H9 (cell line): ENCODE measurements at regions not wholly inside any gene's neighbourhood (a gene's known extent, or its start where the extent isn't known, plus 50 kb on each side); places are given as distances from the start of the nearest gene placed in this dataset.

ENCODE experiments used
- DNase-seq: peaks from one replicate; pipeline ENCODE4 v3.0.0-alpha.2; 2017
- H2AFZ ChIP-seq: one replicate; pipeline ENCODE4 v1.6.1; 2013; ENCODE audit warnings: mild to moderate bottlenecking, low read length, control low read depth, moderate library complexity
- H2AK5ac ChIP-seq: 2 replicates; pipeline ENCODE4 v1.6.1; 2013; ENCODE audit warnings: low read length, control low read depth, mixed read lengths; ENCODE audit not compliant: insufficient read length
- H2BK120ac ChIP-seq: one replicate; pipeline ENCODE4 v1.6.1; 2013; ENCODE audit warnings: low read depth, mild to moderate bottlenecking, low read length, control low read depth, inconsistent platforms; ENCODE audit not compliant: poor library complexity, severe bottlenecking
- H2BK12ac ChIP-seq: 2 replicates; pipeline ENCODE4 v1.6.1; 2013; ENCODE audit warnings: low read length, control low read depth, mixed read lengths, low read depth; ENCODE audit not compliant: insufficient read length
- H2BK15ac ChIP-seq: 2 replicates; pipeline ENCODE4 v1.6.1; 2013; ENCODE audit warnings: low read depth, low read length, control low read depth
- H2BK20ac ChIP-seq: one replicate; pipeline ENCODE4 v1.6.1; 2013; ENCODE audit warnings: low read depth, mild to moderate bottlenecking, low read length, control low read depth, inconsistent platforms; ENCODE audit not compliant: poor library complexity, severe bottlenecking
- H2BK5ac ChIP-seq: 2 replicates; pipeline ENCODE4 v1.6.1; 2013; ENCODE audit warnings: low read length, control low read depth, mixed read lengths; ENCODE audit not compliant: insufficient read length
- H3K14ac ChIP-seq: 2 replicates; pipeline ENCODE4 v1.6.1; 2013; ENCODE audit warnings: low read length, control low read depth; ENCODE audit not compliant: insufficient read depth
- H3K18ac ChIP-seq: 2 replicates; pipeline ENCODE4 v1.6.1; 2013; ENCODE audit warnings: low read depth, mild to moderate bottlenecking, mixed read lengths, low read length, control low read depth; ENCODE audit not compliant: insufficient read length
- H3K23ac ChIP-seq: 2 replicates; pipeline ENCODE4 v1.6.1; 2013; ENCODE audit warnings: low read length, control low read depth, mixed read lengths, low read depth; ENCODE audit not compliant: insufficient read length
- H3K23me2 ChIP-seq: 2 replicates; pipeline ENCODE4 v1.6.1; 2013; ENCODE audit warnings: low read depth, mild to moderate bottlenecking, mixed read lengths, low read length, control low read depth; ENCODE audit not compliant: insufficient read length, poor library complexity, severe bottlenecking
- H3K27ac ChIP-seq: 2 replicates; pipeline ENCODE4 v1.5.1; 2013; ENCODE audit warnings: low read length, control low read depth, mixed read lengths, low read depth; ENCODE audit not compliant: insufficient read length
- H3K27me3 ChIP-seq: 2 replicates; pipeline ENCODE4 v1.6.1; 2013; ENCODE audit warnings: low read length, control low read depth, inconsistent platforms; ENCODE audit not compliant: insufficient read depth
- H3K4ac ChIP-seq: 2 replicates; pipeline ENCODE4 v1.6.1; 2013; ENCODE audit warnings: low read depth, mild to moderate bottlenecking, control low read depth, inconsistent platforms, low read length, moderate library complexity
- H3K4me1 ChIP-seq: 2 replicates; pipeline ENCODE4 v1.6.1; 2013; ENCODE audit warnings: low read length, control low read depth, inconsistent platforms; ENCODE audit not compliant: insufficient read depth
- H3K4me2 ChIP-seq: 2 replicates; pipeline ENCODE4 v1.6.1; 2013; ENCODE audit warnings: low read length, control low read depth, mixed read lengths; ENCODE audit not compliant: insufficient read length, insufficient read depth
- H3K56ac ChIP-seq: 2 replicates; pipeline ENCODE4 v1.6.1; 2013; ENCODE audit warnings: low read depth, mild to moderate bottlenecking, mixed read lengths, low read length, control low read depth; ENCODE audit not compliant: insufficient read length
- H3K79me1 ChIP-seq: 2 replicates; pipeline ENCODE4 v1.6.1; 2013; ENCODE audit warnings: low read depth, mild to moderate bottlenecking, moderate library complexity, low read length, control low read depth, inconsistent platforms; ENCODE audit not compliant: insufficient read depth, poor library complexity, severe bottlenecking
- H3K79me2 ChIP-seq: 2 replicates; pipeline ENCODE4 v1.6.1; 2013; ENCODE audit warnings: low read length, control low read depth, inconsistent platforms; ENCODE audit not compliant: insufficient read depth
- H3K9ac ChIP-seq: 2 replicates; pipeline ENCODE4 v1.6.1; 2013; ENCODE audit warnings: low read length, control low read depth, mixed read lengths; ENCODE audit not compliant: insufficient read length; ENCODE audit errors: extremely low read depth
- H3K9me3 ChIP-seq: one replicate; pipeline ENCODE4 v1.6.1; 2013; ENCODE audit warnings: low read depth, low read length, inconsistent platforms; ENCODE audit not compliant: control insufficient read depth
- H3T11ph ChIP-seq: one replicate; pipeline ENCODE4 v1.6.1; 2013; ENCODE audit warnings: mild to moderate bottlenecking, low read length, control low read depth, inconsistent platforms
- H4K20me1 ChIP-seq: one replicate; pipeline ENCODE4 v1.6.1; 2013; ENCODE audit not compliant: control insufficient read depth, insufficient read length, insufficient read depth
- H4K5ac ChIP-seq: 2 replicates; pipeline ENCODE4 v1.6.1; 2013; ENCODE audit warnings: low read depth, mild to moderate bottlenecking, mixed read lengths, low read length, control low read depth; ENCODE audit not compliant: insufficient read length
- H4K8ac ChIP-seq: replicated peaks from 2 replicates; pipeline ENCODE4 v1.6.1; 2013; ENCODE audit warnings: low read length, control low read depth, mixed read lengths, low read depth; ENCODE audit not compliant: insufficient read length
- H4K91ac ChIP-seq: 2 replicates; pipeline ENCODE4 v1.6.1; 2013; ENCODE audit warnings: low read depth, mild to moderate bottlenecking, moderate library complexity, mixed read lengths, low read length, control low read depth; ENCODE audit not compliant: insufficient read length
- H3K27ac Mint-ChIP-seq, 3 experiments: 2 replicates in 2 of 3; 3 replicates in 1 of 3; pipeline ENCODE4 v1.8.0; 2020 to 2021; ENCODE audit warnings: mixed read lengths in 3 of 3, mild to moderate bottlenecking in 1 of 3, moderate library complexity in 1 of 3
- H3K27me3 Mint-ChIP-seq: 2 replicates; pipeline ENCODE4 v1.8.0; 2021; ENCODE audit warnings: low read depth, mild to moderate bottlenecking, moderate library complexity, mixed read lengths
- H3K36me3 Mint-ChIP-seq, 3 experiments: 2 replicates in 2 of 3; 3 replicates in 1 of 3; pipeline ENCODE4 v1.8.0; 2020 to 2021; ENCODE audit warnings: low read depth in 3 of 3, mixed read lengths in 3 of 3; ENCODE audit not compliant: insufficient read depth in 1 of 3
- H3K4me1 Mint-ChIP-seq, 2 experiments: 2 replicates each; pipeline ENCODE4 v1.8.0; 2020; ENCODE audit warnings: mixed read lengths in 2 of 2
- H3K4me3 Mint-ChIP-seq, 2 experiments: 2 replicates in 1 of 2; 3 replicates in 1 of 2; pipeline ENCODE4 v1.8.0; 2020 to 2021; ENCODE audit warnings: mild to moderate bottlenecking in 2 of 2, mixed read lengths in 2 of 2, moderate library complexity in 1 of 2
- H3K9me3 Mint-ChIP-seq, 2 experiments: 2 replicates in 1 of 2; 3 replicates in 1 of 2; pipeline ENCODE4 v1.8.0; 2020; ENCODE audit warnings: mild to moderate bottlenecking in 2 of 2, mixed read lengths in 2 of 2, moderate library complexity in 1 of 2
- CTCF ChIP-seq: fragments of 200-600 bp; sonication (generic); conservative IDR thresholded peaks from 3 replicates; pipeline ENCODE4 v1.8.0; 2021; ENCODE audit warnings: antibody characterized with exemption, mild to moderate bottlenecking
- WGBS: extraction: QIAGEN DNeasy Blood & Tissue Kit; methylation state at CpG from one replicate; pipeline ENCODE4 v1.1.7; 2013; ENCODE audit warnings: missing lambda C conversion rate, low lambda C conversion rate, mixed read lengths; ENCODE audit not compliant: insufficient read length; ENCODE audit errors: extremely low coverage; 5-methylcytosine and 5-hydroxymethylcytosine counted together

- no CpG with 5 or more reads among the region's 4 CpGs for WGBS
- Mint-ChIP-seq H3K4me3 (no peak overlapping the region), H3K9me3 (peaks cover 0 to 2% of the 10 kb centered on the region in 2 experiments; a peak in 2 of 5 replicates), H3K27ac (peak overlapping the region in 2 of 3 experiments; percentile 34 to 75; a peak in 4 of 7 replicates), H3K36me3 (no peaks in the 10 kb centered on the region), H3K27me3 (no peaks in the 10 kb centered on the region; the same call in 1 of the 2 replicates), H3K4me1 (peaks cover 6 to 10% of the 10 kb centered on the region in 2 experiments)
- H4K20me1 ChIP-seq = no peaks in the 10 kb centered on the region
- no peak overlapping the region for H3K23ac ChIP-seq
- H3K27me3 ChIP-seq = no peaks in the 10 kb centered on the region
- no peak for DNase-seq
- H3K4me2 ChIP-seq = no peak overlapping the region
- H2BK12ac ChIP-seq = no peak overlapping the region
- H3T11ph ChIP-seq = no peak overlapping the region
- no peaks in the 10 kb centered on the region for H3K9me3 ChIP-seq
- H3K18ac ChIP-seq = no peak overlapping the region
- no peak overlapping the region for H4K5ac ChIP-seq
- no peak for TF ChIP-seq CTCF
- no peaks in the 10 kb centered on the region for H3K79me1 ChIP-seq
- no peak overlapping the region for H2AK5ac ChIP-seq
- no peaks in the 10 kb centered on the region; the same call in 1 of the 2 replicates for H3K4me1 ChIP-seq
- no peak overlapping the region for H2BK5ac ChIP-seq
- H3K56ac ChIP-seq = no peak overlapping the region
- H3K4ac ChIP-seq = no peak overlapping the region
- H2BK20ac ChIP-seq = no peak overlapping the region
- no peak overlapping the region for H2AFZ ChIP-seq
- no peak overlapping the region for H3K27ac ChIP-seq
- no peak overlapping the region for H4K91ac ChIP-seq
- no peak overlapping the region for H4K8ac ChIP-seq
- H3K23me2 ChIP-seq = no peaks in the 10 kb centered on the region
- H3K79me2 ChIP-seq = no peaks in the 10 kb centered on the region
- no peak overlapping the region for H2BK15ac ChIP-seq
- H2BK120ac ChIP-seq = no peak overlapping the region
- H3K9ac ChIP-seq = no peak overlapping the region
- no peak overlapping the region for H3K14ac ChIP-seq
Observed at GRCh38 chr6:96458771-96459170, 62.8 kb upstream of the UFL1 start.
